ENCODE measurements at regions not wholly inside any gene's neighbourhood (a gene's known extent, or its start where the extent isn't known, plus 50 kb on each side); places are given as distances from the start of the nearest gene placed in this dataset.

GRCh38 chr4:120163895-120164294, 97.2 kb upstream of the MAD2L1 start:
- DNase-seq: no peak

- DNase-seq: no peak
Measured at GRCh38 chr4:120158841-120159463, 92.3 kb upstream of the MAD2L1 start.

GRCh38 chr4:120158046-120158445, 91.4 kb upstream of the MAD2L1 start:
- DNase-seq: peak; percentile 38

DNA sequence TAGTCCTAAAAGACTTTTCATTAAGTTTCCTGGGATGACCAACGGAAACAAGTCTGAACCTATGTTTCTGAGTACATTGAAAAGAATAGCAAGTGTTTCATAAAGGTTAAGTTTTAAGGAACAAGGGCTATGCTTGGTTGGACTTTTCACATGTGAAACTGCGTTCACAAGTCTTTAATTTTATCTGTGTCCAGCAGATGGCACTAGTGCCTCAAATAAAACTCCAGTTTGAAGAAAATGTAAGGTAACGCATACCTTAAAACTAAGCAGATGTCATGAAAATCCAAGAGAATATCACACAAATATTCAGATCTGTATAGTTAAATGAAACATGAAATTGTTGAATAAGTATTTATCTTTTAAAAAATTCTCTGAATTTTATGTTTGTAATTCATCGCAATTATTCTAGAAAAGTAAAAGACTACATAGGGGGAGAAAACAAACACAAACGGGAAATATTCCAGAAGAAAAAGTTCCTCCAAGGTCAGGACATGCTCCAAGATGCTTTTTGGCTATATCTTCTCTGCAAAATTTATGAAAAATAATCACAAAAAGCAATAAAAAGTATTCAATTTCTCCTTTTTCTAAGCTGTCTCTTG, 89.6 kb upstream of the MAD2L1 start:
- peak; percentile 73 for DNase-seq

GRCh38 chr4:120155287-120155686, 88.6 kb upstream of the MAD2L1 start:
- DNase-seq: no peak

DNA sequence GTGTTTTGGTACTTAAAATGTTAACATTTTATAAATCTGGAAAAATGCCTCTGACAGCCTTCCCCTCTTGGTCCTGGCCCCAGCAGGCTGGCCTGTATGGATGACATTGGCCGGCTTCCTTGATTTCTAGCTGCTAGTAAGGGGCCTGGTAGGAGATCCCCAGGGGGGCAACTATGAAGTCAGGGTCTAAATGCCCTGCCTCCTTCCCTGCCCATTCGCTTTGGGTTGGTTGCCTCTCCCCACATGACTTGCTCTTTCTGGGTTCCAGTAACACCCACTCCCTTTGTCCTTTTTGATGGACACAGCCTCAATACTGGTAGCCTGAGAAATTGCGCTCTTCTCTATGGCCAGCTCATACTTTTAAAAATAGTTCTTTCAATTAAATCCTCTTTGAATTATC, 78.0 kb upstream of the MAD2L1 start:
- peak; percentile 21 for DNase-seq

- no peak for DNase-seq
Measured at GRCh38 chr4:120144041-120144440, 77.4 kb upstream of the MAD2L1 start.

GRCh38 chr4:120139392-120139791, 72.7 kb upstream of the MAD2L1 start:
- DNase-seq: no peak

DNA sequence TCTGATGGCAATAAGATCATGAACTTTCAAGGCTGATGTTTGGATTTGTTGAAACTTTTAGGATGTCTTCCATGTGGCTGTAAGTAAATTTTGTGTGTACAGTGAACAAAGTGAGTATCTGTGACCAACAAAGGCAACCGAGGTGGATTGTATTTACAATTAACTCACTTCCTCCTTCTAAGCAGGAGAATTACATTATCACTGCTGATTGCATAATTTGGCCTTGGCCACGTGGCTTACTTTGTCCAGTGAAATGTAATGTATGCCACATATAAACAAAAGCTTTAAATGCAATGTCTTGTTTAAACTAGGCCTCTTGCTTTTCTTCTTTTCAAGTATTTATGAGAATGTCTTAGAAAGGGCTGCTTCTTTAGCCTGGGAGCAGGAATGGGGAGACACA, 66.3 kb upstream of the MAD2L1 start:
- DNase-seq: peak; percentile 4

- DNase-seq: peak; percentile 12
Measured at GRCh38 chr4:120130786-120131185, 64.1 kb upstream of the MAD2L1 start.

Measured in NCI-H69 (cell line).